ENCODE measurements at regions not wholly inside any gene's neighbourhood (a gene's known extent, or its start where the extent isn't known, plus 50 kb on each side); places are given as distances from the start of the nearest gene placed in this dataset.
"Not testable (repeated sequence)": the region's sequence is repeated elsewhere in the genome, so short reads cannot be mapped to it uniquely, and the experiment has no call there.

DNA sequence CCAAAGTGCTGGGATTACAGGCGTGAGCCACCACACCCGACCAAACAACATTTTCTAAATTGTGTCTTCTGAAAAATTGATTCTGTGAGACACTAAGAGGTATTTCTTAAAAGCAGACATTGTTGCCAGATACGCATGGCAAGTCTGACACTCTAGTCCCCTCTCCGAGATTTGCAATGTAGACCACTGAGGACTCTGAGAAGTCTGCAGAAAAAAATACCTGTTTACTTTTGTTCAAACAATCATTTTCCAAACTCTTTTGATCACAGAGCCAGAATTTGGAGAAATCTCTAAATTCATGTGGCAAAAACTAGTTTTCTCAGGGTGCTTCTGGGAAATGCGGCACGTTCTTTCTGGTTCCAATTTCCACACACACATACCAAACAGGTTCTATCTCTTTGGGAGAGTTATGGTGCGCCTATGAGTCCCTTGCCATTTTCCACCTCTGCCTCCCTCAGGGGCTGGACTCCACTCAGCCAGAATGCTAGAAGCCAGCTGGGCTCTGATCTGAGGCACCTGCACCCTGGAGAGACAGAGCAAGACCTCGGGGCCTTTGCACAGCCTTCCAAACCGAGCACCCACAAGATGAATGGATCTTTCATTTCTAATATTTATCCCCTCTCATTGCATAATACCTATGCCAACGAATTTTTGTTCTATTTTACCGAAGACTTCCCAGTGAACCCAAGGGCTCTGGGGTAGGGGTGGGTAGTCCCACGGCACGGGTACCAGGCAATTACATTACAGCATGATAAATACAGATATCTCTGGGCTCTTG lies 152.7 kb downstream of the MYCN start:
- no peak for DNase-seq

DNA sequence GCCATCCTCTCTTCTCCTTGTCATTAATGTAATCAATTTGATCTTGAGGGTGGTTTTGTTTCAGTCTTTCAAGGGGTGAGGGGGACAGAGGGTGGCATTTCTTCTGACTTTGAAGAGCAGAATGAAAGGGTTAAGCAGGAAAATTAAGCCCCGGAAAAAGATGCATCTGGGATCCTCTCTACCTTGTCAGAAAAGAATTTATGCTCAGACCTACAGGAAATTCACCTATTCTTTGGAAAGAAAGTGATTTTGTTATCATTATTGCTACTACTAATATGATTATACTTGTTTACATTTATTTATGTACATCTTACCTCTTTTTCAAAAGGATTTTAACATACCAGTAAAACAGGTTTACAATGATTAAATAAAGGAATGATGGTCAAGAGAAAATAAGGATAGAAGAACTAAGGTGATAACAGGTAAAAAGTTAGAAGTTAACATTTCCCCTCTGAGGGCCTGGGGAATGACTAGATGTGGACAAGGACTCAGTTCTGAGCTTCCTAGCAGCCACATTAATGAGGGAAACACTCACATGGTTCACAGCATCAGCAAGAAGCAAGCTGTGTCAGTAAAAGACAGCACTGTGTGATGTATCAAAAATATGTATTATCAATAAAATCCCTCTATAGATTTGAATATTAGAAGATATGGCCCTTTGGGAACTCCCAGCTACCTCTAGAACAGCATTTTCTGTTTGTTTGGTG lies 151.4 kb downstream of the MYCN start:
- DNase-seq, result no peak

DNA sequence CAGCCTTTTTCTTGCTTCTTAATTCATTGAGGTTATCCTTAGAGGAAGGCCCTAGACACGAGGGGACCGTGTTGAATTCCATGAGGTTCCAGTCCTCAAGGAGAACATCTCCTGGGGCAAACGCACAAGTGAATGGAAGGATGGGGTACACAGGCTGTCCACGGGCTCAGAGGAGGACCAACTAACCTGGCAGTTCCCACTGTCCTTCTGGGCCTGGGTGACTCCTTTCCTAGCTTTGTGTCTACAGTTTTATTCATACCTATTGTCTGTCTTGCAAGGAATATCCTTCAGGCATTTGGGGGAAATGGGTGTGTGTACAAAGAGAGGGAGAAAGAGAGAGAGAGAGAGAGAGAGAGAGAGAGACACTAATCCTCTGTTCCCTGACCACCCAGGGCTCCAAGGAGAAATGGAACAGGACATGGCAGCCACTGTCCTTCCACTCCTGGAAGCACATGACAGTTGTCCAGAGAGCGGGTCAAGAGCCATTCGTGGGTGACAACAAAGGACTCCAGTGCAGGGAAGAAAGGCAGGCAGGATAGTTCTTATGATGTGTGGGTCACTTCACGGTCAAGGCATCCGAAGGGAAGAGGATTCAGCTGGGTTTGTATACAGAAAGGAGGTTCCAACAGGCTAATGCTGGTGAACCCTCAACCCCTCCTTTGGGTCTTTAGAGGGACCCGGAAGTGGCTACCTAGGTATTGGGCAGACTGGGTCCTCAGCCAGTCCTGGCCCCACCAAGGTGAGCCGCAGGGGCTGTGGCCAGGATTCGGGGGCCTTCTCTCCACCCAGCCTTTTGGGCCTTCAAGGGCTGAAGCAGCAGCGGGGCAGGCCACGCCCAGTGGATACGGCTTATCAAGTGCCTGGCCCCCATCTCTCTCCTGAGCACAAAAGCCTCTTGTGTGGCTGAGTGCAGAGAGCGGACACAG lies 150.6 kb downstream of the MYCN start:
- DNase-seq, result no peak

DNA sequence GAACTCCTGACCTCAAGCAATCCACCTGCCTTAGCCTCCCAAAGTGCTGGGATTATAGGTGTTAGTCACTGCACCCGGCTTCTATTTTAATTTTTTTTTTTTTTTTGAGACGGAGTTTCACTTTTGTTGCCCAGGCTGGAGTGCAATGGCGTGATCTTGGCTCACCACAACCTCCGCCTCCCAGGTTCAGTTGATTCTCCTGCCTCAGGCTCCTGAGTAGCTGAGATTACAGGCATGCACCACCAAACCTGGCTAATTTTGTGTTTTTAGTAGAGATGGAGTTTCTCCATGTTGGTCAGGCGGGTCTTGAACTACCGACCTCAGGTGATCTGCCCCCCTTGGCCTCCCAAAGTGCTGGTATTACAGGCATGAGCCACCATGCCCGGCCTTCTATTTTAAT lies 149.1 kb downstream of the MYCN start:
- not testable (repeated sequence) for DNase-seq

DNA sequence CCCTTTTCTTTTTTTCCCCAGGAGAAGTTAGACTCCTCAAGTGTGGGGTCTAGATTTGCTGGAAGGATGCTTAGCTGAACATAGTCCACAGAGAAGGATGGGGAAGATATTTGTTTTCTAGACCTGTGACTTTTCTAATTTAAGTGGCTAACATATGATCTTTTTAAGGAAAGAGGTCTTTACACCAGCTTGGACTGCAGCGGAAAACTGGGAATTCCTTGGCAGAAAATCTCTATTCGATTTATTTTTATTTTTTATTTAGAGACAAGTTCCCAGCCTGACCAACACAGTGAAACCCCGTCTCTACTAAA lies 148.4 kb downstream of the MYCN start:
- no peak for DNase-seq

DNA sequence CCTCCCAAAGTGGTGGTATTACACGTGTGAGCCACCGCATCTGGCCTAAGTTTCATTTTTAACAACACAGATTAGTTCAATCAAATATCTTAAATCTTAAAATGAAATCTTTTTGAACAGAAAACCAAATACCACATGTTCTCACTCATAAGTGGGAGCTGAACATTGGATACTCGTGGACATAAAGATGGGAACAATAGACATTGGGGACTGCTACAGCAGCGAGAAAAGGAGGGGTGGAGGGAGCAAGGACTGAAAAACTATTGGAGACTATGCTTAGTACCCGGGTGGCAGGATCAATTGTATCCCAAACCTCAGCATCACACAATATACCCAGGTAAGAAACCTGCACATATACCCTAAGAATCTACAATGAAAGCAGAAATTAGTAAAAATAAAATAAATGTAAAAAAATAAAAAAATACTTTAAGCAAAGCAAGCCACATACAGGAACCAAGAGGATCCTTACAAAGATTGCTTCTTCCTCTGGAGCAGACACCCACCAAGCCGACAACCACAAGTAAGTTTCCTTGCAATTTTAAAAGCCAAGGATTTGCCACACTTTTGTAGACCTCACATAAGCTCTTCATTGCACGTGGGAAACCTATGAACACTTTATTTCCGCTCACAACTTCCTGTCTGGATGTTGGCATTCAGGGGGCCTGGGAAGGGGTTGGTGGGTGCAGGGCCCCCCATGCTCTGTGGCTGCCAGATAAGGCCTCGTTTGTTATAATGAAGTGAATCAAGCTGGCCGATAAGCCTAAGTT lies 147.9 kb downstream of the MYCN start:
- DNase-seq, result no peak

DNA sequence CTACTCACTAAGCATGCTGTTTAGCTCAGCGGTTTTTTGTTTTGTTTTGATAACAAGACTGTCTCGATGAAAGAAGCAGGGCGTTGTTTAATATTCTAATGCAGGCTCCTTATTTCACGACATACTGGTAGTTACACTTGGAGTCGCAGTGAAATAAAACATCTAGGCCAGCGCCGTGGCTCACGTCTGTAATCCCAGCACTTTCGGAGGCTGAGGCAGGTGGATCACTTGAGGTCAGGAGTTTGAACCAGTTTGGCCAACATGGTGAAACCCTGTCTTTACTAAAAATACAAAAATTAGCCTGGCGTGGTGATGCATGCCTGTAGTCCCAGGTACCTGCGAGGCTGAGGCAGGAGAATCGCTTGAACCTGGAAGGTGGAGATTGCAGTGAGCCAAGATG lies 145.8 kb downstream of the MYCN start:
- not testable (repeated sequence) for DNase-seq

DNA sequence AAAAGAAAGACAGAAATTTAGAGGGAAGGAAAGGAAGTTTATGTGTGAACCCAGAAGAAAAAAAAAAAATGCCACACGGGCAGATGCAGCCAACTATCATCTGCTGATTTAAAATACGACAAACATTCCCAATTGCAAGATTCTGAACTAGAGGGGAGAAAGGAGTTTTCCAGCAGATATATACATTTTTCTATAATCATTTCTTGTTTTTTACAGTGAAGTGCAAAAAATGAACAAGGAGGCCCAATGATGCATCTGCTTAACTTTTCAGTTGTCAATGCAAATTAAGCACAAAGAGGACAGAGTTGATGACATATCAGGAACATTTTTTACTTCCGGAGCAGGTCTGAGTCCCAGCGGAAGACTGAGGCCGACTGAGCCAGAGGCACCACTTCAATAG lies 144.7 kb downstream of the MYCN start:
- DNase-seq, result no peak

DNA sequence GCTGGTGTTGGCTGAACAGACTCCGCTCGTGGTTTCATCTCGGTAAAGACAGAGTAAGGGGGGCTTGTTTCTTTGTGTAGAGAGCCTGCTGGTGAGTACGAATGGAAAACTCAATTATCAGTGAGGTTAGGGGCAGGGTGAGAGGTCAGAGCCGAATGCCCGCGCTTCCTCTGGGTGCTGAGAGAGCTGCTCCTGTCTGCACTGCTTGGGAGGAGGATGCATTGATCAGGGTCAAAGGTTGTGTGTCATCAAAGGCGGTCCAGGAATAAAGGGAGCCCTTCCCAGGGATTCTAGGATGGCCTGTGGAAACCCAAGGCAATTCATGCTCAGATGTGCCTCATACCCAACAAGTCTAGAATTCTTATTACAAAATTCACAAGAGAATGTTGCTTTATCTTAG lies 143.9 kb downstream of the MYCN start:
- DNase-seq, result no peak

DNA sequence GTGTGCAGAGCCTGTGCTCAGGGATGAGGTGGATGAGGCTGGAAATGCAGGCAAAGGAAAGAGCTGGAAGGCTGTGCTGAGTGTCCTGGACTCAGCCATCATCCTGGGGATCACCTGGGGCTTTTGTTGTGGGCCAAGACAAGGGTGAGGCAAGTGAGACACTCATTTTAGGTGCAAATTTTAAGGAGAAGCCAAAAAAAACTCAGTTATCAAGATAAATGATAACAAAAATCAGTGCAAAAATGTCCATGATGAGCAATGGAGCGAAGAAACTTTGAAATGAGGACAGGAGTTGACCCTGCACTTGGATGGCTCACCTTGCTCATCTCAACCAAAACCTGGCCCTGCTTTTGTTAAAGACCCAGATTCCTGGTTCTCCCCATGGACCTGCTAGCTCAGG lies 141.9 kb downstream of the MYCN start:
- no peak for DNase-seq

DNA sequence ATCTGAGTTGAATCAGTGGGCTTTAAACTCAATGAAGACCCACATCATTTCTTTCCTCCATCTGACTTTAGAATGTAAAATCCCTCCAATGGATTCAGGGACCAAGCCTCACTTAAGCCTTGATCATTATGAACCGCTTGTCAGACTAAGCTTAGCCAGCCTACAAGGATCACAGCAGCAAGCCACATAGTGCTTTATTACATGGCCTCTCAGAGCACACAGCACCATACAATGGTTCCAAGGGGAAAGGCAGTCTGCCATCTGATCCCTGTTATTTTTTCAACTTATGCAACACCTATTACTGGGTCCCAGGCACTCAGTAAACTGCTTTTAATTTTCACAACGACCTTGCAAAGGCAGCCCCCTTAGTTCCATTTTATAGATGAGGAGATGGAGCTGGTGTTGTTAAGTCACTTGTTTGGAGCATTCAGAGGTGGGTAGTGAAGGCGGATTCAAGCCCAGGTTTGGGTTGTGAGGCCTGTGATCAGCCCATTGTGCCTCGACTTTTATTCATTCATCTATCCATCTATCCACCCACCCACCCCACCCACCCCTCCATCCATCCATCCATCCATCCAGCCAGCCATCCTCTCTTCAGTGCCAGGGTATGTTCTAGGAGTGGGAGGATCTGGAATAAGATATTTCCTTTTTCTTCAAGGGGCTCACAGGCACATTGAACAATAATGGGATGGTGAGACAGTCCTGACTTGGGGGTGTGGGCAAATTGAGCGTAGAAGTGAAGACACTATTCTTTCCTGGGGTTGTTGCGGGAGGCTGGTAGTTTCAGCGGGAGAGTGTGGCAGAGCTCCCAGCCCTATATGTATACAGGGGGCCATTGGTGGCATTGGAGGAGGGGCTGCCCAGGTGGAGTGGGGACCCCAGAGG lies 141.2 kb downstream of the MYCN start:
- peak in 1 of 2 experiments; percentile 8 for DNase-seq

DNA sequence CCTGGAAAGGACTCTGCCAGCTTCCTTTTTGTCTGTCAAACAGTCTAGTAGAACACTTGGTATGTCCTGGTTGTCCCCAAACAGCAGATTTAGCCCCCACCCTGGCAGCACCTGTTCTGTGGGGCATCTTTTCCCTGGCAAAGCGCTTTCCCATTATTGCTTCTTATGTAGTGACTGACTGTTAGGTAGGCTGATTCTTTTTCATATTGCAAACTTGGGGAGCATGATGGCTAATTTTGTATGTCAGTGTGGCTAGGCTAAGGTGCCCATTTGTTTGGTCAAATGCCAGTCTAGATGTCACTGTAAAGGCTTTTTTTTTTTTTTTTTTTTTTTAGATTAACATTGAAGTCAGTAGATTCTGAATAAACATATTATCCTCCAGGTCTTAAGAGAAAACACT lies 140.2 kb downstream of the MYCN start:
- no peak for DNase-seq

DNA sequence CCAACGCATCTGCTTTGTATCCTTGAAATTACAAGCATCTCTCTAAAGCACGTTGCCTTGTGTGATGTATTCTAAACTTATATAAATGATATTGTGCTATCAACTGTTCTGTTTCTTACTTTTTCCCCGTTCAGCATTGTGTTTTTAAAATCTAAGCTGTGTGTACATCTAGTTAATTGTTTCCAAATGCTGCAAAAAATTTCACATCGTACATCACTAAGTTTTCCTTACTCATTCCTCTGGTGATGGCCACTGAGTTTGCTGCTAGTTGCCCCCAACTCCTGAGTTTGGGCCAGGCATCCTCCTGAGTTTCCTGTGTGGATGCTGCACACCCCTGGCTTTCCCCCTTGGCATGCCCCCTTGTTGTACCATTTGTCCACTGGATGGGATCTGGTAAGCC lies 139.7 kb downstream of the MYCN start:
- DNase-seq, result no peak

DNA sequence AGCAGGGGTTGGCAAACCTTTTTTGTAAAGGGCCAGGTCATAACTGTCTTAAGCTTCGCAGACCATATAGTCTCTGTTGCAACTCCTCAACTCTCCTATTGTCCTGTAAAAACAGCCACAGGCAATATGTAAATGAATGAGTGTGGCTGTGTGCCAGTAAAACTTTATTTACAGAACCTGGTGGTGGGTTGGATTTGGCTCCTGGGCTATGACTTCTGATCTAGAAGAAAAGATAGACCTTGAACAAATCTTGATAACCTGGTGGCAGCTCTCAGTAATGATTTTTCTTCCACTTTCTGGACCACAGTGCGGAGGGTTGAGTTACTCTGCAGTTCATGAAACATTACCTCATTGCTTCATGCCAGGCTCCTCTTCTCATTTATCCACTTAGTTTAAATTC lies 139.3 kb downstream of the MYCN start:
- DNase-seq, result no peak

DNA sequence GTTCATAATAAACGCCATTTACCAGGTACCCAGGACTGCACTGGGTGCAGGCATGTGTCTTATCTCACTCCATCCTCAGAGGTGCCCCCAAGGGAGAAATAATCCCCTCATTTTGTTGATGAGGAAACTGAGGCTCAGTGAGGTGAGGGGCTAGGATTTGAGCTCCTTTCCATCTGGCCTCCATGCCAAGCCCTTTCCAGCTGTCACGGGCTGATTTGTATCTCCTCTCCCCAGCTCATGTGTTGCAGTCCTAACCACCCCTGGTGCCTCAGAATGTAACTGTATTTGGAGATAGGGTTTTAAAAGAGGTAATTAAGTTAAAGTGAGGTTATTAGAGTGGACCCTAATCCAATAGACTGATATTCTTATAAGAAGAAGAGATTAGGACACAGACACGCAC lies 137.3 kb downstream of the MYCN start:
- DNase-seq, result peak in 1 of 2 experiments; percentile 7

DNA sequence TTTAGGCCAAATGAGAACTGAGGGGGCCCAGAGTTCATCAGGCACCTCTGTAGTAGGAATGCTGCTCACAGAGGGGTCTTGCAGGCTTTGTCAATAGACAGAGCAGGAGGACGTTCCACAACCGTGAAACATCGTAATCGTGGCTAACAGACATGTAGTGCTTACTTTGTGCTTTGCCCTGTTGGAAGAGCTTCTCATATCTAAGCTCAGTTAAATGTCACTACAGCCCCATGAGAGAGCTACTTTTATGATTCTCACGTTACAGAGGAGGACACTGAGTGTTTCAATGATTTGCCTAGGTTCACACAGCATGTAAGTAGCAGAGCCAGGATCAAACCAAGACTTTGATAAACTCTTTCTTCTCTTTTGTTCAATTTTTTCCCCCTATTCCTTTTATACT lies 136.6 kb downstream of the MYCN start:
- no peak for DNase-seq

DNA sequence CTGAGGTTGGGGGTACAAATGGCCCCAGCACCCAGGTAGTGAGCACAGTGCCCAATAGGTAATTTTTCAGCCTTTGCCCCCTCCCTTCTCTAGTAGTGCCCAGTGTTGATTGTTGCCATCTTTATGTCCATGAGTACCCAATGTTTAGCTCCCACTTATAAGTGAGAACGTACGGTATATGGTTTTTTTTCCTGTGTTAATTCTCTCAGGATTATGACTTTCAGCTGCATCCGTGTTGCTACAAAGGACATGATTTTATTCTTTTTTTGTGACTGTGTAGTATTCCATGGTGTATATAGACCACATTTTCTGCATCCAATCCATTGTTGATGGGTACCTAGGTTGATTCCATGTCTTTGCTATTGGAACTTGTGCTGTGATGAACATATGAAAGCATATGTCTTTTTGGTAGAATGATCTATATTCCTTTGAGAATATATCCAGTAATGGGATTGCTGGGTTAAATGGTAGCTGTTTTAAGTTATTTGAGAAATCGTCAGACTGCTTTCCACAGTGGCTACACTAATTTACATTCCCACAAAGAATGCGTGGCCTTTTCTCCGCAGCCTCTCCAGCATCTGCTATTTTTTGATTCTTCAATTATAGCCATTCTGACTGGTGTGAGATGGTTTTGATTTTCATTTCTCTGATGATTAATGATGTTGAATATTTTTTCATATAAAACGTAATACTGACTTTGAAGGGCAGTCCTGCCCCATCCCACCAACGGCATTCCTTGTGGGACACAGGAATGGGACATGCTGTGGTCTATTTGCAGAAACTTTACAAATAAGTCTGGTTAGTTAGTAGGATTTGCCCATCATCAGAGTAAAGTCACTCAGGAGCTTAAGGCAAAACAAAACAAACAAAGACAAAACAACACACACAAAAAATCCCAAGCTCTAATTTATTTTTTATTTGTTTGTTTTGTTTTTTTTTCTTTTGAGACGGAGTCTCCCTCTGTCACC lies 135.0 kb downstream of the MYCN start:
- DNase-seq, result no peak

DNA sequence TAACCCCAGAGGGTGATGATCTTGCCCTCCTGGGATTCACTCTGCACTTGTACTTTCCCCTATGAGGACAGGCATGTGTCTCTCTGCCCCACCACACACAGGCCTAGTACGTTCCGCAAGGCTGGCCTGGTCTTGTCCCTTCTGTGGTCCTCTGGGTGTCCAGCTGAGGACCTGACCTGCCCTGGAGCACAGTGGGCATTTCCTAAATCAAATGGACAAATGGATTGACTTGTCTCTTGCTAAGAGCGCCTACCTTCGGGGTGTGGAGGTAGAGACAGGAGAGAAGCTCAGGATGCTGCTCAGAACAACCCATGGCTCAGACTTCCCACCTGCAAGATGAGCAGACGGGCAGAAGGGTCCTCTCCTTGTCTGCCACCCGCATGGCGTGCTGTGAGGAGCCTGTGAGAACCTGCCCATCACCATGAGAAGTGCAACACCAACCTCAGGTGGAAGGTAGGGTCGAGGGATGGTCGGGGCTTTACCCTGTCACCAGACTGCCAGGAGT lies 133.6 kb downstream of the MYCN start:
- DNase-seq, result no peak

DNA sequence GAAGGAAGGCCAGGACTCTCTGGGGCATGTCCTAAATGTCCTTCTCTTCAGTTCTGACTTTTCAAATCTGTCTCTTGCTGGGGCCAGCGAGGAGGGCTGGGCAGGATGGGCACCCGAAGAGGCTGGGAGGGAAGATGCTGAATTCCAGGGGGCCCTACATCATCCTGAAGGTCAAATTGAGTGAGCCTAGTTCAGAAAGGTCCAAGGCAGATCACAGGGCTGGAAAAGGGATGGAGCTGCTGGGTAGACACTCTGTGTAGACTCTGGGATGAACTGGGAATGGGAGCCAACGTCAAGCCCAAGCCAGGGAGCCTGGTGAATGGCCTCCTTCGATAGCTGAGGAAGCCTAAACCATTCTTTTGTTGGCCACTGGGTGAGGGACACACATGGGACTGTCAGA lies 133.1 kb downstream of the MYCN start:
- DNase-seq, result no peak

DNA sequence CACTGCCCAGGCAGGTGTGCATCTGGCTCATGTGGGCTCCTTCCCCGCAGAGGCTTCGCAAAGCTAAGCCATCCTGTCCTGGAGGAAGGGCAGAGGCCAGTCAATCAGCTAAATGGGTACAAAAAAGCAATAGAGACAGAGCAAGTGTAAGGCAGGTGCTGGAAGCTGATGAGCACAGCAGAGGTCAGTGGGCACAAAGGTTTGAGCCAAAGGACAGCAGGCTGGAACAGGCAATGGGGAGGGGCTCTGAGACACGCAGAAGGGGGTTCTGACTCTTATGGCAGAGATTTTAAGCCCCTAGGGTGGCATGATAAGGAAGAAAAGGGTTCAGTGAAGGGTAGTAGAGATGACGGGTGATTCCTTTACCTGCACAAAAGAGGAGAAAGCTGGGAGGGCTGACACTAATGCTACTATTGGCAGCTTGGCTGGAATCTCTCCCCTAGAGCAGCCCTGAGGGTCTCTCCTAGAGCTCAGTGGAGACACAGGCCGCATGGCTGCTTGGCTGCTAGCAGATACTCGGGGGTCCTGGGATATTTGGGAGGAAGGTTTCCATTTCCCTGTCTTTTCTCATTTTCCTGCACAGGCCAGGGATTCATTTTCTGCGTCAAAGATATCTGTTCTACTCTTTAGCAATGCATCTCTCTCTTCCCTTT lies 132.4 kb downstream of the MYCN start:
- no peak for DNase-seq

Measured in NCI-H524 (cell line).